Upper lobe of left lung (tissue), 4 donors: ENCODE measurements at regions not wholly inside any gene's neighbourhood (a gene's known extent, or its start where the extent isn't known, plus 50 kb on each side); places are given as distances from the start of the nearest gene placed in this dataset.

ENCODE experiments used
- EP300 ChIP-seq, 4 donors: sonication (generic); formaldehyde crosslinking; IDR thresholded peaks; one replicate each; pipeline ENCODE4 v1.5.1; 2017; ENCODE audit warnings: antibody characterized with exemption in 4 of 4, control low read depth in 2 of 4
- POLR2A ChIP-seq, 4 donors: fragments of 450-650 bp; IDR thresholded peaks; one replicate each; pipeline ENCODE4 v1.5.1; 2016 to 2017; ENCODE audit warnings: antibody characterized with exemption in 4 of 4, mild to moderate bottlenecking in 2 of 4
- TF ChIP-seq, protein P1 (sequence below), 6 experiments: fragments of 450-650 bp in 4 of 6; fragments of 200-600 bp in 2 of 6; sonication (generic) in 2 of 6; IDR thresholded peaks; one replicate each; pipeline ENCODE4 v1.5.1; 2016 to 2019; ENCODE audit warnings: antibody characterized with exemption in 6 of 6

DNA sequence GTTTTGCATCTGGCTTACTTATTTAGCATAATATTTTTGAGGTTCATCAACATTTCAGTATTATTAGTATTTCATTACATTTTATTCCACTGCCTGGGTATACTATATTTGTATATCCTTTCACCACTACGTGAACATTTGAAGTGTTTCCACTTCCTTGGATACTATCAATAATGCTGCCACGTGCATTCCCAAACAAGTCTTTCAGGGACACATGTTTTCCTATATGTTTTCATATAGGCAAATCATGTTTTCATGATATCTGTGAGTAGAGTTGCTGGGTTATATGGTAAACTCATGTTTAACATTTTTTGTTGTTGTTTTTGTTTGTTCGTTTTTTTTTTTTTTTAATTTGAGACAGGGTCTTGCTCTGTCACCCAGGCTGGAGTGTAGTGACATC is 380.1 kb downstream of the OMA1 start:
- TF ChIP-seq, protein P1, sequence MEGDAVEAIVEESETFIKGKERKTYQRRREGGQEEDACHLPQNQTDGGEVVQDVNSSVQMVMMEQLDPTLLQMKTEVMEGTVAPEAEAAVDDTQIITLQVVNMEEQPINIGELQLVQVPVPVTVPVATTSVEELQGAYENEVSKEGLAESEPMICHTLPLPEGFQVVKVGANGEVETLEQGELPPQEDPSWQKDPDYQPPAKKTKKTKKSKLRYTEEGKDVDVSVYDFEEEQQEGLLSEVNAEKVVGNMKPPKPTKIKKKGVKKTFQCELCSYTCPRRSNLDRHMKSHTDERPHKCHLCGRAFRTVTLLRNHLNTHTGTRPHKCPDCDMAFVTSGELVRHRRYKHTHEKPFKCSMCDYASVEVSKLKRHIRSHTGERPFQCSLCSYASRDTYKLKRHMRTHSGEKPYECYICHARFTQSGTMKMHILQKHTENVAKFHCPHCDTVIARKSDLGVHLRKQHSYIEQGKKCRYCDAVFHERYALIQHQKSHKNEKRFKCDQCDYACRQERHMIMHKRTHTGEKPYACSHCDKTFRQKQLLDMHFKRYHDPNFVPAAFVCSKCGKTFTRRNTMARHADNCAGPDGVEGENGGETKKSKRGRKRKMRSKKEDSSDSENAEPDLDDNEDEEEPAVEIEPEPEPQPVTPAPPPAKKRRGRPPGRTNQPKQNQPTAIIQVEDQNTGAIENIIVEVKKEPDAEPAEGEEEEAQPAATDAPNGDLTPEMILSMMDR (IDR thresholded peaks at IDR 0.05): no peak
- TF ChIP-seq EP300 (IDR thresholded peaks at IDR 0.05) (no peak), POLR2A (IDR thresholded peaks at IDR 0.05) (no peak)
